ENCODE measurements at regions not wholly inside any gene's neighbourhood (a gene's known extent, or its start where the extent isn't known, plus 50 kb on each side); places are given as distances from the start of the nearest gene placed in this dataset.

GRCh38 chr7:17564678-17565212 lies 266.3 kb downstream of the AHR start:
- TF ChIP-seq ZFX (IDR thresholded peaks at IDR 0.05) (no peak), FOSL1 (IDR thresholded peaks at IDR 0.05; ENCODE audit: low read depth) (no peak), EGR1 (IDR thresholded peaks at IDR 0.05; ENCODE audit: low read depth) (no peak), SIN3A (IDR thresholded peaks at IDR 0.05; ENCODE audit: low read depth) (no peak), ATF3 (IDR thresholded peaks at IDR 0.05) (no peak), EZH2phosphoT487 (IDR thresholded peaks at IDR 0.05; ENCODE audit: borderline replicate concordance) (no peak), TCF7L2 (IDR thresholded peaks at IDR 0.05; ENCODE audit: borderline replicate concordance, extremely low read depth, insufficient read depth, insufficient read length) (no peak), CEBPB (IDR thresholded peaks at IDR 0.05; ENCODE audit: low read depth) (no peak)
- TF ChIP-seq, protein P1, sequence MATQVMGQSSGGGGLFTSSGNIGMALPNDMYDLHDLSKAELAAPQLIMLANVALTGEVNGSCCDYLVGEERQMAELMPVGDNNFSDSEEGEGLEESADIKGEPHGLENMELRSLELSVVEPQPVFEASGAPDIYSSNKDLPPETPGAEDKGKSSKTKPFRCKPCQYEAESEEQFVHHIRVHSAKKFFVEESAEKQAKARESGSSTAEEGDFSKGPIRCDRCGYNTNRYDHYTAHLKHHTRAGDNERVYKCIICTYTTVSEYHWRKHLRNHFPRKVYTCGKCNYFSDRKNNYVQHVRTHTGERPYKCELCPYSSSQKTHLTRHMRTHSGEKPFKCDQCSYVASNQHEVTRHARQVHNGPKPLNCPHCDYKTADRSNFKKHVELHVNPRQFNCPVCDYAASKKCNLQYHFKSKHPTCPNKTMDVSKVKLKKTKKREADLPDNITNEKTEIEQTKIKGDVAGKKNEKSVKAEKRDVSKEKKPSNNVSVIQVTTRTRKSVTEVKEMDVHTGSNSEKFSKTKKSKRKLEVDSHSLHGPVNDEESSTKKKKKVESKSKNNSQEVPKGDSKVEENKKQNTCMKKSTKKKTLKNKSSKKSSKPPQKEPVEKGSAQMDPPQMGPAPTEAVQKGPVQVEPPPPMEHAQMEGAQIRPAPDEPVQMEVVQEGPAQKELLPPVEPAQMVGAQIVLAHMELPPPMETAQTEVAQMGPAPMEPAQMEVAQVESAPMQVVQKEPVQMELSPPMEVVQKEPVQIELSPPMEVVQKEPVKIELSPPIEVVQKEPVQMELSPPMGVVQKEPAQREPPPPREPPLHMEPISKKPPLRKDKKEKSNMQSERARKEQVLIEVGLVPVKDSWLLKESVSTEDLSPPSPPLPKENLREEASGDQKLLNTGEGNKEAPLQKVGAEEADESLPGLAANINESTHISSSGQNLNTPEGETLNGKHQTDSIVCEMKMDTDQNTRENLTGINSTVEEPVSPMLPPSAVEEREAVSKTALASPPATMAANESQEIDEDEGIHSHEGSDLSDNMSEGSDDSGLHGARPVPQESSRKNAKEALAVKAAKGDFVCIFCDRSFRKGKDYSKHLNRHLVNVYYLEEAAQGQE (IDR thresholded peaks at IDR 0.05; ENCODE audit: low read depth): no peak
- Histone ChIP-seq H4K20me1 (ENCODE audit: insufficient read depth) (no peaks in the 10 kb centered on the region), H3K9me3 (ENCODE audit: control insufficient read depth in 1 of 2, insufficient read depth in 1 of 2, low read depth in 1 of 2, low read length in 2 of 2) (no peaks in the 10 kb centered on the region), H2AFZ (ENCODE audit: low read depth, low read length, poor library complexity, severe bottlenecking) (peak overlapping the region; percentile 65), H3K4me1 (ENCODE audit: control insufficient read depth in 1 of 2, insufficient read depth in 2 of 2, low read length in 2 of 2) (no peaks in the 10 kb centered on the region), H3K4me2 (ENCODE audit: low read length) (no peak overlapping the region), H3K27me3 (ENCODE audit: insufficient read depth, low read length) (no peaks in the 10 kb centered on the region), H3K9me2 (ENCODE audit: insufficient read depth) (no peaks in the 10 kb centered on the region), H3K79me2 (ENCODE audit: insufficient read depth, low read length) (no peaks in the 10 kb centered on the region), H3K36me3 (ENCODE audit: control insufficient read depth in 1 of 2, insufficient read depth in 2 of 2, low read length in 2 of 2) (no peaks in the 10 kb centered on the region), H3K4me3 (replicated peaks in 1 of 2; ENCODE audit: low read depth in 1 of 2, low read length in 2 of 2) (no peak overlapping the region), H3K9ac (ENCODE audit: low read length) (no peak overlapping the region), H3K27ac (ENCODE audit: low read depth, low read length) (no peak overlapping the region)
- ChIA-PET CTCF (no interaction called here), POLR2A (no interaction called here), RAD21 (ENCODE audit: low non-redundant PET in 1 of 2, low total read pairs in 2 of 2, uncharacterized antibody in 2 of 2, unreplicated experiment in 2 of 2) (no interaction called here)
- ATAC-seq (no peak), DNase-seq (ENCODE audit: low read depth, low spot score) (no peak)
- intact Hi-C loops (cut with micrococcal nuclease): no loop called here
- no TSS peak for BruUV-seq (replicated peaks)
